T-helper 2 cell treated with Interferon-gamma antibody and Interleukin-4, amounts not matched to agents 100 ng/mL and 5 ng/mL, for 36 hours (primary cell): ENCODE measurements at regions not wholly inside any gene's neighbourhood (a gene's known extent, or its start where the extent isn't known, plus 50 kb on each side); places are given as distances from the start of the nearest gene placed in this dataset.
"Not testable (repeated sequence)": the region's sequence is repeated elsewhere in the genome, so short reads cannot be mapped to it uniquely, and the experiment has no call there.

ENCODE experiments used
- intact Hi-C: fragments of 100-400 bp; cut with micrococcal nuclease; formaldehyde crosslinking; loops from one replicate; pipeline ENCODE4 v1.15.1; 2023

- intact Hi-C loops = no loop called here
These were observed 185.8 kb downstream of the B3GLCT start for GRCh38 chr13:31385540-31385939.

GRCh38 chr13:31394506-31394905 is 194.7 kb downstream of the B3GLCT start:
- intact Hi-C loops = no loop called here

- intact Hi-C loops = no loop called here
These were observed 195.3 kb downstream of the B3GLCT start for GRCh38 chr13:31395090-31395489.

GRCh38 chr13:31399690-31400089 is 199.9 kb downstream of the B3GLCT start:
- intact Hi-C loops = no loop called here

- intact Hi-C loops = not testable (repeated sequence)
These were observed 203.9 kb downstream of the B3GLCT start for GRCh38 chr13:31403711-31404110.

- intact Hi-C loops = no loop called here
These were observed 209.2 kb downstream of the B3GLCT start for GRCh38 chr13:31408927-31409326.

- intact Hi-C loops = no loop called here
These were observed 210.0 kb downstream of the B3GLCT start for GRCh38 chr13:31409678-31410356.

GRCh38 chr13:31413516-31413915 is 213.7 kb downstream of the B3GLCT start:
- intact Hi-C loops = no loop called here

GRCh38 chr13:31416066-31416465 is 216.3 kb downstream of the B3GLCT start:
- intact Hi-C loops = no loop called here

- intact Hi-C loops = no loop called here
These were observed 218.4 kb downstream of the B3GLCT start for GRCh38 chr13:31418186-31418585.

GRCh38 chr13:31421756-31422155 is 222.0 kb downstream of the B3GLCT start:
- intact Hi-C loops = loop anchor here (5.0 kb wide), 1 partner anchor 439 kb away; no protein-coding TSS in a partner anchor

- intact Hi-C loops = loop anchor here (1.0 to 5.0 kb wide), 3 partner anchors 188 to 442 kb away; no protein-coding TSS in a partner anchor
These were observed 224.5 kb downstream of the B3GLCT start for GRCh38 chr13:31424130-31424729.

GRCh38 chr13:31426395-31426794 is 226.6 kb downstream of the B3GLCT start:
- intact Hi-C loops = no loop called here

GRCh38 chr13:31427151-31428100 is 227.7 kb downstream of the B3GLCT start:
- intact Hi-C loops = no loop called here

GRCh38 chr13:31431722-31432137 is 232.0 kb downstream of the B3GLCT start:
- intact Hi-C loops = loop anchor here (1.0 kb wide), 1 partner anchor 311 kb away; no protein-coding TSS in a partner anchor

- intact Hi-C loops = no loop called here
These were observed 233.4 kb downstream of the B3GLCT start for GRCh38 chr13:31433207-31433606.

GRCh38 chr13:31433746-31434145 is 234.0 kb downstream of the B3GLCT start:
- intact Hi-C loops = no loop called here

GRCh38 chr13:31434613-31435012 is 234.8 kb downstream of the B3GLCT start:
- intact Hi-C loops = no loop called here

- intact Hi-C loops = no loop called here
These were observed 235.8 kb downstream of the B3GLCT start for GRCh38 chr13:31435536-31435935.

GRCh38 chr13:31436478-31436877 is 236.7 kb downstream of the B3GLCT start:
- intact Hi-C loops = no loop called here

- intact Hi-C loops = no loop called here
These were observed 238.2 kb downstream of the B3GLCT start for GRCh38 chr13:31437975-31438374.

GRCh38 chr13:31440132-31440531 is 240.4 kb downstream of the B3GLCT start:
- intact Hi-C loops = no loop called here
